Mesodermal cell (in vitro differentiated cells): ENCODE measurements at regions not wholly inside any gene's neighbourhood (a gene's known extent, or its start where the extent isn't known, plus 50 kb on each side); places are given as distances from the start of the nearest gene placed in this dataset.

Experiments
- H3K27ac ChIP-seq: 2 replicates; pipeline ENCODE4 v1.7.0; 2013; ENCODE audit warnings: mild to moderate bottlenecking, low read depth, low read length, moderate library complexity; ENCODE audit not compliant: severe bottlenecking
- H3K36me3 ChIP-seq: 2 replicates; pipeline ENCODE4 v1.7.1; 2013; ENCODE audit warnings: mild to moderate bottlenecking, low read length, moderate library complexity; ENCODE audit not compliant: control insufficient read depth, insufficient read depth
- H3K4me1 ChIP-seq: one replicate; pipeline ENCODE4 v1.7.1; 2013; ENCODE audit warnings: mild to moderate bottlenecking, low read length; ENCODE audit not compliant: insufficient read depth, control insufficient read depth, poor library complexity, severe bottlenecking
- H3K4me3 ChIP-seq: 2 replicates; pipeline ENCODE4 v1.7.0; 2013; ENCODE audit warnings: low read length, control low read depth, mild to moderate bottlenecking; ENCODE audit not compliant: insufficient read depth, poor library complexity, severe bottlenecking; ENCODE audit errors: extremely low read depth
- H3K9me3 ChIP-seq: 2 replicates; pipeline ENCODE4 v1.7.1; 2013; ENCODE audit warnings: mild to moderate bottlenecking, low read length, moderate library complexity; ENCODE audit not compliant: control insufficient read depth
- WGBS, 2 experiments: methylation state at CpG; one replicate each; pipeline ENCODE4 v1.1.5; 2013; ENCODE audit warnings: missing lambda C conversion rate in 2 of 2; ENCODE audit not compliant: insufficient coverage in 2 of 2; 5-methylcytosine and 5-hydroxymethylcytosine counted together

DNA sequence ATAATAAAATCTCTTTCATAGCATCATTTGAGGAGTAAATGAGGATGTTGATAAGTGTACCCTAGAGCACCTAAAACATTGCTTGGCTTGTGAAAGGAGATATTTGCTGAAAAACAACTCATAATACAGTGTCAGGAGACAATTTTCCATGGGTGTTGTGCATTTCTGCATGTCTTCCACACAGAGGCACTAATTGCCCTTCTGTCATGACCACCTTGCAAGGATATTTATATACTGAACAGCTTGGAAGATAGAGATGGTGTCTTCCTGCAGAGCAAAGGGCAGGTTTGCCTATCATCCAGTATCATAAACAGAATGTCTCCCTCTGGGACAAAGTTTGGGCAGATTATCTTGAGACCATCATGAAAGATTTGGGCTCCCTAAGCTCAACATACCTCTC is 495.2 kb upstream of the LRRN3 start:
- no peak overlapping the region for H3K27ac ChIP-seq
- no peaks in the 10 kb centered on the region for H3K4me1 ChIP-seq
- no peaks in the 10 kb centered on the region for H3K36me3 ChIP-seq
- no peaks in the 10 kb centered on the region for H3K9me3 ChIP-seq
- H3K4me3 ChIP-seq: no peak overlapping the region

DNA sequence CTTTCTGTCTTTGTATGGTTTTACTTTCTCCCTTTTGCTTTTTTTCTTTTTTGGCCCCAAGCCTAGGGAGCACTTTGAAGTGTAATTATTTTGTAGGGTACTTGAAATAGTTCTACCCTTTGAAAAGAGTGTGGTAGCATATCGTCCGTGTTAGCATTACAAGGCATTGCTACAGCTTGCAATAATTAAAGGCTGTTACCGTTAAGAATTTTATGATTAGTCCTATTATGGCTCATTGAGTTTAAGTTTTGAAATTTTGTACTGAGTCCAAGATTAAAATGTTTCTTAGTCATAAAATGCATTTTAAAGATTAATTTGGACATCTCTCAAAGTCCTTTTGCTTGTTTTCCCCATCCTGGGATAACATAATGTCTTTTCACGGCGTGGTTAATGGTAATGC is 490.0 kb upstream of the LRRN3 start:
- Histone ChIP-seq H3K27ac (no peak overlapping the region), H3K9me3 (no peaks in the 10 kb centered on the region), H3K36me3 (no peaks in the 10 kb centered on the region), H3K4me1 (no peaks in the 10 kb centered on the region), H3K4me3 (no peak overlapping the region)
- 69 to 70% methylated on average over 3 to 5 of the region's 5 CpGs for WGBS, 2 experiments

DNA sequence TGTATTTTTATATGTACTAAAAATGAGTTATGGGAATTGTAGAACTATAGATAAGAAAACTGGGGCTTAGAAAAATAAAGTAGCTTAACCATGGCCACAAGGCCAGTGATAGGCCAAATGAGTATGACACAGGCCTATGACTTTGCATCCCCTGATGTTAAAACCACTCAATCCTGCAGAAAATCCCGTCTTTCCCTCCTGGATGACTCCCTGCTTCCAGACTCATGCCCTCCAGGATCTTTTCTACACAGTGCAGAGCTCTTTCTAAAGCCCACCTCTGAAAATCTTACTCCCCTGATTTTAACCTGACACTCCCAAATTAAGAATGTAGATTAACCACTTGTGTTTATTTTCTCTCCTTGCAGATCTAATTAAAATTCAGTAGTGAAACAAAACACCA is 489.2 kb upstream of the LRRN3 start:
- Histone ChIP-seq H3K36me3 (no peaks in the 10 kb centered on the region), H3K27ac (no peak overlapping the region), H3K4me3 (no peak overlapping the region), H3K9me3 (no peaks in the 10 kb centered on the region), H3K4me1 (no peaks in the 10 kb centered on the region)
- 78% methylated on average over 1 of the region's 1 CpG; no CpG with 5 or more reads in 1 of the 2 experiments for WGBS, 2 experiments

DNA sequence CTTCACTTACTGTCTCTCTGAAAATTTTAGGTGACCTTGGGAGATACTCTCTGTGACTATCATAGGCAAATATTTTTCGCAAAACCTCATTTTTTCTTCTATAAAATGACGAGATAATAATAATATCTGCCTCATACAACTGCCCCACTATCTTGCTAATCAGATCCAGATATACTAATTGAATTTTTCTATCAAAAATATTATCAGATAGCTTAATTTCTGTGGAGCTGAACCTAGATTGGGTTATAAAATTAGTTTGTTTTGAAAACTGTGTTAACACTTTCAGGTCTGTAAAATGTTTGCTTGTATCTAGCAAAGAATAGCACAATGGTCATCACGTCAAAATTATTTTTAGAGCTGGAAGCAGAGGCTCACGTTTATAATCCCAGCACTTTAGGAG is 486.7 kb upstream of the LRRN3 start:
- H3K9me3 ChIP-seq: no peaks in the 10 kb centered on the region
- H3K36me3 ChIP-seq: no peaks in the 10 kb centered on the region
- WGBS, 2 experiments: 93 to 100% methylated on average over 2 of the region's 4 CpGs
- H3K4me1 ChIP-seq: no peaks in the 10 kb centered on the region
- H3K27ac ChIP-seq: no peak overlapping the region
- no peak overlapping the region for H3K4me3 ChIP-seq

DNA sequence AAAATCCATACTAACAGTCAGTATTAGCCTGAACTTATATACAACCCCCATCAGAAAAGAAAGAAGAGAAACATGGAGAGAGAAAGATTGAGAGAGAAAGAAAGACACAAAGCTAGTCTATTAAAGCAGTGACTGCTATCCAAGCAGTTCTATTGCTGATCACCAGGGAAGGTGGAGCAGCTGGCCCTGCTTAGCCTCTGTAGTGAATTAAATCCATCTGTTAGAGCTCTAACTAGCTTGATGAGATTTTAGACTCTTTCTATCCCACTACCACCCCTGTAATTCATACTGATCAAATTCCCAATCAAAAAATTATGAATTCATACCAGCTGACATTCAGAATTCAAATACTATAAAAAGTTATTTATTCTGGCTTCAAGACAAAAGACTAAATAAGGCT is 486.0 kb upstream of the LRRN3 start:
- Histone ChIP-seq H3K4me1 (no peaks in the 10 kb centered on the region), H3K4me3 (no peak overlapping the region), H3K9me3 (no peaks in the 10 kb centered on the region), H3K36me3 (no peaks in the 10 kb centered on the region), H3K27ac (no peak overlapping the region)

DNA sequence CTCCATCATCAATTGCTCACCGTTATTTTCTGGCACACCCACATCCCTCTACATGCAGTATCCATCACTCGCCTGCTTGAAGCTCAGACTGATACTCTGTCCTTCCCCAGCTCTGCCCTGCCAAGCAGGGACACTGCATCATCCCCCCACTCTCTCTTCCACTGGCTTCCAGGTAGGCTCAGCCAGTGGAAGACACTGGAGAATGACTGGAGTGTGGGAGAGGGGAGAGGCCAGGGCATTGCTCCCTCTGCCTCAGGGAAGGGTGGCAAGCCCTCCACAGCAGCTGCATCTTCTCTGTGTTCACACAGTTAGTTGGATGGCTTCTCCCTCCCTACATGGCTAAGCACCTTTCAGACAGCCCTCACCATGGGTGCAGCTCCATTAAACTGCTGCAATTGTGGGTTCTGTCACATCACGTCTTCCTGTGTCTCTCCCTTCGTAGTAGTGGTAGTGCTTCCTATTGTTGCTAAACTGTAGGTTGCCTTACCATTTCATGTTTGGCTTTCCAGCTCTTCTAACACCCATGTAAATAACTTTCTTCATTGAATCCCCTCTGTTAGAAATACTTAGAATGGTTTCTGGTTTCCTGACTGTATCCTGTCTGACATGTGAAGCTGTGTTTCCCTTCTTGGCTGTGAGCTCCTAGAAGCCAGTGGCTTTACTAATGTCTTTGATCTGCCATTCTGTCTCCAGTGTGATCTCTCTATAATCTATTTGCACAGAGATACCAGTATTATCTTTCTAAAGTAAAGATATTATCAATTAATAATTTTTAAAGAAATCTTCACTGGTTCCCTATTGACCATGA is 483.7 kb upstream of the LRRN3 start:
- Histone ChIP-seq H3K4me3 (no peak overlapping the region), H3K9me3 (no peaks in the 10 kb centered on the region), H3K36me3 (no peaks in the 10 kb centered on the region), H3K4me1 (no peaks in the 10 kb centered on the region), H3K27ac (no peak overlapping the region)
- 81 to 90% methylated on average over 2 to 4 of the region's 4 CpGs for WGBS, 2 experiments

DNA sequence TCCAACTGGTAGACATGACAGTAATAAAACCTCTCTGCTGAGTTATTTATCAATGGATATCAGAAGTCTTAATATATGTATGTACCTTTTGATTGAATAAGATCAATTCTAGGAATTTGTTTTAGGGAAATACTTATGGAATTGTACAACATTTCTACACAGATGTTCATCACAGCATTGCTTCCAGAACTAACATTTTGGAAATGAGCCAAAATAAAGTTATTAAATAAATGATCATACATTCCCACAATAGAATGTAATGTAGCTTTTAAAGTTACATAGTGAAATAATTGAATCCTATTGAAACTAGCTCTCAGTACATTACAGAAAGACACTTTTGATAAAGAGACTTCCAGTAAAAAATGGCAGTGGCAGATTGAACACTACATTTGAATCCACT is 481.6 kb upstream of the LRRN3 start:
- Histone ChIP-seq H3K36me3 (no peaks in the 10 kb centered on the region), H3K4me3 (no peak overlapping the region), H3K4me1 (no peaks in the 10 kb centered on the region), H3K27ac (no peak overlapping the region), H3K9me3 (no peaks in the 10 kb centered on the region)

DNA sequence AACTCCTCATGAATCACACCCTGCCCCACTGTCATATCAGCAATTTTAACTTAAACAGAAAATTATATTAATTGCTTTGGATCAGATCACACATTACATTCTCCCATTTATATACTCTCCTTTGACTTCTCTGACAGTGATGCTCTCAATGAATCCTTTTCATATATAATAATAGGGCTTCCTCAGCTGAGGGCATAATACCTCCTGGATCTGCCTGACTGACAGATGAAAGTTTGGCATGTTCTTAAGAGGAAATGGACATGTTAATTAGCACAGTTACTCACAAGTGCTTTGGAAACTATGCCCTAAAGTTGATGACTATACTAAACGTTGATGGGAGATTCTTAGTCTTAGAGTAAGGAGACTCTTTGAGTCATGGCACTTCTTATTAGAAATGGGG is 478.2 kb upstream of the LRRN3 start:
- no peaks in the 10 kb centered on the region for H3K4me1 ChIP-seq
- no CpG with 5 or more reads among the region's 1 CpG for WGBS, 2 experiments
- H3K9me3 ChIP-seq: no peaks in the 10 kb centered on the region
- no peak overlapping the region for H3K27ac ChIP-seq
- no peak overlapping the region for H3K4me3 ChIP-seq
- no peaks in the 10 kb centered on the region for H3K36me3 ChIP-seq
